KMS-11 (cell line): ENCODE measurements at regions not wholly inside any gene's neighbourhood (a gene's known extent, or its start where the extent isn't known, plus 50 kb on each side); places are given as distances from the start of the nearest gene placed in this dataset.

Experiments
- H2AFZ ChIP-seq: fragments of 200-600 bp; sonication (generic); 2 replicates; pipeline ENCODE4 v1.6.1; 2016; ENCODE audit warnings: antibody characterized with exemption, mixed run types, low read depth
- H3K27ac ChIP-seq: fragments of 200-600 bp; sonication (generic); 2 replicates; pipeline ENCODE4 v1.6.1; 2016; ENCODE audit warnings: mild to moderate bottlenecking, mixed run types
- H3K27me3 ChIP-seq: fragments of 200-600 bp; sonication (generic); 2 replicates; pipeline ENCODE4 v1.6.1; 2017; ENCODE audit warnings: mild to moderate bottlenecking, low read depth, mixed run types, moderate library complexity; ENCODE audit not compliant: insufficient read depth
- H3K36me3 ChIP-seq: fragments of 200-600 bp; sonication (generic); 2 replicates; pipeline ENCODE4 v1.6.1; 2017; ENCODE audit warnings: mild to moderate bottlenecking, mixed run types; ENCODE audit not compliant: insufficient read depth
- H3K4me1 ChIP-seq: fragments of 200-600 bp; sonication (generic); 2 replicates; pipeline ENCODE4 v1.6.1; 2016; ENCODE audit warnings: mild to moderate bottlenecking, low read depth, mixed run types; ENCODE audit not compliant: poor library complexity, severe bottlenecking
- H3K4me2 ChIP-seq: fragments of 200-600 bp; sonication (generic); 2 replicates; pipeline ENCODE4 v1.7.0; 2016; ENCODE audit warnings: mild to moderate bottlenecking, mixed run types
- H3K4me3 ChIP-seq: fragments of 200-600 bp; sonication (generic); IDR thresholded peaks from 2 replicates; pipeline ENCODE4 v1.6.1; 2017; ENCODE audit warnings: low read depth, low read length, mixed read lengths; ENCODE audit not compliant: insufficient read depth
- H3K79me2 ChIP-seq: fragments of 200-600 bp; sonication (generic); 2 replicates; pipeline ENCODE4 v1.6.1; 2016; ENCODE audit warnings: low read depth, mixed run types; ENCODE audit not compliant: insufficient read depth
- H3K9ac ChIP-seq: fragments of 200-600 bp; sonication (generic); 2 replicates; pipeline ENCODE4 v1.6.1; 2016; ENCODE audit warnings: mild to moderate bottlenecking, mixed run types
- H4K20me1 ChIP-seq: fragments of 200-600 bp; sonication (generic); 2 replicates; pipeline ENCODE4 v1.6.1; 2016; ENCODE audit warnings: mild to moderate bottlenecking, mixed run types; ENCODE audit not compliant: insufficient read depth
- TF ChIP-seq, protein P1 (sequence below): fragments of 200-600 bp; sonication (generic); conservative IDR thresholded peaks from 2 replicates; pipeline ENCODE4 v1.6.1; 2017; ENCODE audit warnings: low read depth, mild to moderate bottlenecking, antibody characterized with exemption, low read length, moderate library complexity, mixed read lengths

- Histone ChIP-seq H3K4me2 (no peak overlapping the region), H3K4me3 (no peak overlapping the region), H3K27me3 (no peaks in the 10 kb centered on the region), H3K4me1 (no peaks in the 10 kb centered on the region), H2AFZ (no peak overlapping the region), H4K20me1 (no peaks in the 10 kb centered on the region), H3K36me3 (no peaks in the 10 kb centered on the region), H3K27ac (no peak overlapping the region), H3K9ac (no peak overlapping the region), H3K79me2 (no peaks in the 10 kb centered on the region)
- TF ChIP-seq, protein P1, sequence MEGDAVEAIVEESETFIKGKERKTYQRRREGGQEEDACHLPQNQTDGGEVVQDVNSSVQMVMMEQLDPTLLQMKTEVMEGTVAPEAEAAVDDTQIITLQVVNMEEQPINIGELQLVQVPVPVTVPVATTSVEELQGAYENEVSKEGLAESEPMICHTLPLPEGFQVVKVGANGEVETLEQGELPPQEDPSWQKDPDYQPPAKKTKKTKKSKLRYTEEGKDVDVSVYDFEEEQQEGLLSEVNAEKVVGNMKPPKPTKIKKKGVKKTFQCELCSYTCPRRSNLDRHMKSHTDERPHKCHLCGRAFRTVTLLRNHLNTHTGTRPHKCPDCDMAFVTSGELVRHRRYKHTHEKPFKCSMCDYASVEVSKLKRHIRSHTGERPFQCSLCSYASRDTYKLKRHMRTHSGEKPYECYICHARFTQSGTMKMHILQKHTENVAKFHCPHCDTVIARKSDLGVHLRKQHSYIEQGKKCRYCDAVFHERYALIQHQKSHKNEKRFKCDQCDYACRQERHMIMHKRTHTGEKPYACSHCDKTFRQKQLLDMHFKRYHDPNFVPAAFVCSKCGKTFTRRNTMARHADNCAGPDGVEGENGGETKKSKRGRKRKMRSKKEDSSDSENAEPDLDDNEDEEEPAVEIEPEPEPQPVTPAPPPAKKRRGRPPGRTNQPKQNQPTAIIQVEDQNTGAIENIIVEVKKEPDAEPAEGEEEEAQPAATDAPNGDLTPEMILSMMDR = no peak
Observed at GRCh38 chr12:38983117-38983571, 77.8 kb upstream of the CPNE8 start.

DNA sequence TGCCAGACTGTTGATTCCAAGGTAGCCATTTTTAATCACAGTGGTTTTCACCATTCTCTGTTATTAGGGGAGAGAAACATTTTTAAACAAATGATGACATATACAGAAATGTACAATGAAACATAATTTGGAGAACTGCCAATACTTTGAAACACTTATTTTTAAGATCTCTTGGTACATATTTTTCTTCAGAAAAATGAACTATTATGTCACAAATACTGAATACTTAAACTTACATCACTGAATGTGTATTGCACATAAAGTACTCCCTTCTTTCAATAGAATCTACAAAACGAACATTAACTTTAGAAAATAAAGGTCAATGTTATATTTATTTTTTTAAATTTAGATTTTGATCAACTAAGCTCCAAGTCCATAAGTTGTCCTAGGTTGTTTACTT, 71.7 kb upstream of the CPNE8 start:
- H3K4me1 ChIP-seq = no peaks in the 10 kb centered on the region
- H3K9ac ChIP-seq = no peak overlapping the region
- no peaks in the 10 kb centered on the region for H3K36me3 ChIP-seq
- no peaks in the 10 kb centered on the region for H4K20me1 ChIP-seq
- H3K4me2 ChIP-seq = no peak overlapping the region
- TF ChIP-seq, protein P1 = no peak
- no peaks in the 10 kb centered on the region for H3K79me2 ChIP-seq
- no peaks in the 10 kb centered on the region for H3K27me3 ChIP-seq
- H3K4me3 ChIP-seq = no peak overlapping the region
- H2AFZ ChIP-seq = no peak overlapping the region
- H3K27ac ChIP-seq = no peak overlapping the region

- Histone ChIP-seq H3K9ac (no peak overlapping the region), H3K79me2 (no peaks in the 10 kb centered on the region), H3K27ac (no peak overlapping the region), H3K4me1 (no peaks in the 10 kb centered on the region), H3K4me3 (no peak overlapping the region), H2AFZ (no peak overlapping the region), H3K4me2 (no peak overlapping the region), H3K36me3 (no peaks in the 10 kb centered on the region), H4K20me1 (no peaks in the 10 kb centered on the region), H3K27me3 (no peaks in the 10 kb centered on the region)
- TF ChIP-seq, protein P1 = no peak
Observed at GRCh38 chr12:38969706-38970105, 64.3 kb upstream of the CPNE8 start.

- H4K20me1 ChIP-seq = no peaks in the 10 kb centered on the region
- no peaks in the 10 kb centered on the region for H3K79me2 ChIP-seq
- H3K9ac ChIP-seq = no peak overlapping the region
- no peaks in the 10 kb centered on the region for H3K4me1 ChIP-seq
- H2AFZ ChIP-seq = no peak overlapping the region
- H3K4me3 ChIP-seq = no peak overlapping the region
- H3K36me3 ChIP-seq = no peaks in the 10 kb centered on the region
- TF ChIP-seq, protein P1 = no peak
- no peaks in the 10 kb centered on the region for H3K27me3 ChIP-seq
- H3K27ac ChIP-seq = no peak overlapping the region
- no peak overlapping the region for H3K4me2 ChIP-seq
Observed at GRCh38 chr12:38961683-38962082, 56.3 kb upstream of the CPNE8 start.
